CD4-positive, alpha-beta T cell (primary cell): ENCODE measurements at regions not wholly inside any gene's neighbourhood (a gene's known extent, or its start where the extent isn't known, plus 50 kb on each side); places are given as distances from the start of the nearest gene placed in this dataset.

ENCODE experiments used
- ATAC-seq: fragments of 200-7000 bp; cut with Tn5 transposase; one replicate; pipeline ENCODE4 v1.10.0; 2022; ENCODE audit warnings: mild to moderate bottlenecking; ENCODE audit not compliant: poor library complexity
- CTCF ChIA-PET: fragments of 350-600 bp; sonication (Branson Sonifier 250); formaldehyde crosslinking; loops from one replicate; lab custom pipeline; 2021; ENCODE audit warnings: antibody characterized with exemption, inconsistent platforms; lab: Charles Lee
- POLR2A ChIA-PET: fragments of 350-600 bp; sonication (Branson Sonifier 250); formaldehyde crosslinking; loops from one replicate; lab custom pipeline; 2021; ENCODE audit warnings: antibody characterized with exemption, inconsistent platforms; lab: Charles Lee
- DNase-seq, 14 experiments: peaks; one replicate each; pipeline ENCODE4 v3.0.0-alpha.2; 2013 to 2020; ENCODE audit warnings: mixed read lengths in 2 of 14
- H3K27ac ChIP-seq, 2 donors: one replicate each; pipeline versions ENCODE4 v1.5.1 to v1.7.0; 2013; ENCODE audit warnings: low read length in 2 of 2, low read depth in 1 of 2, mild to moderate bottlenecking in 1 of 2
- H3K27me3 ChIP-seq, 2 experiments: 1 replicate in 1 of 2; 2 replicates in 1 of 2; pipeline versions ENCODE4 v1.6.1 to v1.7.0; 2013; ENCODE audit warnings: low read length in 2 of 2, control low read depth in 1 of 2, mild to moderate bottlenecking in 1 of 2, moderate library complexity in 1 of 2; ENCODE audit not compliant: insufficient read depth in 2 of 2, control insufficient read depth in 1 of 2
- H3K36me3 ChIP-seq: one replicate; pipeline ENCODE4 v1.6.1; 2013; ENCODE audit warnings: low read length, control low read depth; ENCODE audit not compliant: insufficient read depth
- H3K4me1 ChIP-seq: one replicate; pipeline ENCODE4 v1.6.1; 2013; ENCODE audit warnings: low read length, control low read depth; ENCODE audit not compliant: insufficient read depth
- H3K4me3 ChIP-seq: one replicate; pipeline ENCODE4 v1.5.1; 2013; ENCODE audit warnings: mild to moderate bottlenecking, low read length, moderate library complexity
- H3K9me3 ChIP-seq, 2 experiments: 1 replicate in 1 of 2; 2 replicates in 1 of 2; pipeline versions ENCODE4 v1.6.1 to v1.7.0; 2013; ENCODE audit warnings: low read length in 2 of 2, mild to moderate bottlenecking in 2 of 2, control low read depth in 1 of 2, moderate library complexity in 1 of 2; ENCODE audit not compliant: control insufficient read depth in 1 of 2, insufficient read depth in 1 of 2
- H3K27ac Mint-ChIP-seq: one replicate; pipeline ENCODE4 v1.8.0; 2020; ENCODE audit warnings: mixed read lengths
- H3K27me3 Mint-ChIP-seq: one replicate; pipeline ENCODE4 v1.8.0; 2021; ENCODE audit warnings: mixed read lengths
- H3K36me3 Mint-ChIP-seq: one replicate; pipeline ENCODE4 v1.8.0; 2021; ENCODE audit warnings: low read depth, mixed read lengths
- H3K4me1 Mint-ChIP-seq: one replicate; pipeline ENCODE4 v1.8.0; 2021; ENCODE audit warnings: low read depth, mixed read lengths
- H3K4me3 Mint-ChIP-seq: one replicate; pipeline ENCODE4 v1.8.0; 2020; ENCODE audit warnings: mild to moderate bottlenecking, mixed read lengths
- H3K9me3 Mint-ChIP-seq: one replicate; pipeline ENCODE4 v1.8.0; 2020; ENCODE audit warnings: mixed read lengths
- intact Hi-C, 2 experiments: fragments of 100-400 bp; cut with DNase I in 1 of 2; cut with micrococcal nuclease in 1 of 2; formaldehyde crosslinking; loops; one replicate each; pipeline versions ENCODE4 v1.15.1 to v1.9.0; 2023 to 2025; cut with DNase I, micrococcal nuclease
- TF ChIP-seq, protein P1 (sequence below): fragments of 200-600 bp; IDR thresholded peaks from one replicate; pipeline ENCODE4 v1.8.0; 2022; ENCODE audit warnings: antibody characterized with exemption, mild to moderate bottlenecking

DNA sequence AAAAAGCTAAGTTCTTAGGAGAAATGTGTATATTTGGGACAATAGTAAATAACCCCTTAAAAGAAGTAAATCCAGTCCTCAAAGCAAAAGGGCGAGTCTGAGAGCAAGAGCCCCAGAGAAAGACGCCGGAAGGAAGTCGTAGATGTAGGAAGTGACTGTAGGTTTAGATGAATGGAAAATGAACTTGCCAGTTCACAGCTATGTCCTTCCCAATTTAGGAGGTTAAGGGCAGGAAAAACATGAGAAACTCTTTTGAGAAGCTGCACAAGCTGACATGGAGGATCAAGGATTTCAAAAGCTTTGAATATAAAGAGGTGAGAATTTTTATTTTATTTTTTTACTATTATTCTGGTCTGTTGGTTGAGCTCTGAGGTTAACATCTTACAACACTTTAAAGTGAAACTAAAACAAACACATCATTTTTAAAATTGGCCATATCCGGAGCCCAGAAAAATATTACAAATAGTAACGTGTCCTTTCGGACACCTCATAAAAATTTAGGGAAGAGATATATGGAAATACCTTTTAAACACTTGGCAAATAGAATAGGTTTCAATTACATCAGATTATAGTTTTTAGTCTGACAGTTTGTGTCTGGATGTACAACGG, 1178.6 kb downstream of the MRPL39 start:
- no peaks in the 10 kb centered on the region for H3K27me3 ChIP-seq
- H3K36me3 ChIP-seq = no peaks in the 10 kb centered on the region
- peak overlapping the region; percentile 49 for H3K4me3 ChIP-seq
- H3K27ac Mint-ChIP-seq = peak overlapping the region; percentile 12
- H3K9me3 ChIP-seq = no peaks in the 10 kb centered on the region
- H3K9me3 Mint-ChIP-seq = no peaks in the 10 kb centered on the region
- H3K4me1 Mint-ChIP-seq = peaks cover 11% of the 10 kb centered on the region
- H3K4me3 Mint-ChIP-seq = peak overlapping the region; percentile 88
- POLR2A ChIA-PET = no interaction called here
- intact Hi-C loops = no loop called here
- DNase-seq (peak in 4 of 14 experiments; percentile 6 to 50 (median 34)), ATAC-seq (peak; percentile 41)
- CTCF ChIA-PET = no interaction called here
- TF ChIP-seq, protein P1, sequence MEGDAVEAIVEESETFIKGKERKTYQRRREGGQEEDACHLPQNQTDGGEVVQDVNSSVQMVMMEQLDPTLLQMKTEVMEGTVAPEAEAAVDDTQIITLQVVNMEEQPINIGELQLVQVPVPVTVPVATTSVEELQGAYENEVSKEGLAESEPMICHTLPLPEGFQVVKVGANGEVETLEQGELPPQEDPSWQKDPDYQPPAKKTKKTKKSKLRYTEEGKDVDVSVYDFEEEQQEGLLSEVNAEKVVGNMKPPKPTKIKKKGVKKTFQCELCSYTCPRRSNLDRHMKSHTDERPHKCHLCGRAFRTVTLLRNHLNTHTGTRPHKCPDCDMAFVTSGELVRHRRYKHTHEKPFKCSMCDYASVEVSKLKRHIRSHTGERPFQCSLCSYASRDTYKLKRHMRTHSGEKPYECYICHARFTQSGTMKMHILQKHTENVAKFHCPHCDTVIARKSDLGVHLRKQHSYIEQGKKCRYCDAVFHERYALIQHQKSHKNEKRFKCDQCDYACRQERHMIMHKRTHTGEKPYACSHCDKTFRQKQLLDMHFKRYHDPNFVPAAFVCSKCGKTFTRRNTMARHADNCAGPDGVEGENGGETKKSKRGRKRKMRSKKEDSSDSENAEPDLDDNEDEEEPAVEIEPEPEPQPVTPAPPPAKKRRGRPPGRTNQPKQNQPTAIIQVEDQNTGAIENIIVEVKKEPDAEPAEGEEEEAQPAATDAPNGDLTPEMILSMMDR = no peak
- H3K27me3 Mint-ChIP-seq = no peaks in the 10 kb centered on the region
- H3K4me1 ChIP-seq = no peaks in the 10 kb centered on the region
- no peaks in the 10 kb centered on the region for H3K36me3 Mint-ChIP-seq
- no peak overlapping the region for H3K27ac ChIP-seq

DNA sequence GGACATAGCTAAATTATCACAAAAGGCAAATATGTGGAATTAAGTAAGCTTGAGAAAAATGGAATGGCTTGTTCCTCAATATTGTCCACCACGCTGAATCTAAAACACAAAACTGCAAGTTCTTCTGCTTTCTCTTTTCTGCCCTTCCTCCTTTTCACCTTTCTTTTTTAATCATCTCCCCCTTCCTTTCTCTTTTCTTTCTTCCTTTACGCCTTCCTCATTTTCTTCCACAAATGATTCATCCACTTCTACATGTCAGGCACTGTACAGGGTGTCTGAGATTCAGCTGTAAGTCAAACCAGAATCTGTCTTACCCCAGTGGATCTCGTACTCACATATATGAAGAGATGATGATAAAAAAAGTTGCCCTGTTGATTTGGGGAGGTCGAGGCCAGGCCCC, 1182.5 kb downstream of the MRPL39 start:
- Histone ChIP-seq H3K27me3 (no peaks in the 10 kb centered on the region), H3K36me3 (no peaks in the 10 kb centered on the region), H3K4me1 (no peaks in the 10 kb centered on the region), H3K27ac (no peak overlapping the region), H3K4me3 (no peak overlapping the region), H3K9me3 (peaks cover 0 to 5% of the 10 kb centered on the region in 2 experiments)
- ATAC-seq (no peak), DNase-seq (no peak)
- Mint-ChIP-seq H3K27ac (no peak overlapping the region), H3K9me3 (no peaks in the 10 kb centered on the region), H3K4me3 (no peak overlapping the region), H3K4me1 (peaks cover 4% of the 10 kb centered on the region), H3K36me3 (no peaks in the 10 kb centered on the region), H3K27me3 (no peaks in the 10 kb centered on the region)
- TF ChIP-seq, protein P1 = no peak
- CTCF ChIA-PET = no interaction called here
- POLR2A ChIA-PET = no interaction called here
- intact Hi-C loops = no loop called here

DNA sequence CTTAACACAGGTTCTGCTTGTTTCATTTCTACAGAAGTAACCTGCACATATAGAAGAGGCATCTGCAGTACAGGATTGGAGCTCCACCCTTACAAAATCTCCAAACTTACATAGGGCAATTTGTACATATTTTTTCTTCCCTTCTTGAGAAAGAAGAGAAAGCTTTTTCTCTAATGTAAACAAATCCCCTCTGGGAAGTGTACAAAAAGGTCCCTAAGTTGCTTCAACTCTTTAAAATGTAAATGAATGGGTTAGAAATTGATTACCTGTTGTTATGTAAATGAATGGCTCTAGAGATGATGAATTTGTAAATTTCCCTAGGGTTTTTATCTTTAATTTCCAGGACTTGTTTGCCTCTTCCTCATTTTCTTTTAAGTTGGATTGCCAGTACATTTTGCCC, 1183.7 kb downstream of the MRPL39 start:
- H3K9me3 ChIP-seq = peaks cover 6 to 12% of the 10 kb centered on the region in 2 experiments
- no peak for DNase-seq
- no peaks in the 10 kb centered on the region for H3K36me3 ChIP-seq
- no peak overlapping the region for H3K27ac ChIP-seq
- no peaks in the 10 kb centered on the region for H3K4me1 ChIP-seq
- H3K4me3 Mint-ChIP-seq = no peak overlapping the region
- ChIA-PET CTCF (no interaction called here), POLR2A (no interaction called here)
- intact Hi-C loops = no loop called here
- no peaks in the 10 kb centered on the region for H3K36me3 Mint-ChIP-seq
- H3K4me3 ChIP-seq = no peak overlapping the region
- H3K9me3 Mint-ChIP-seq = no peaks in the 10 kb centered on the region
- no peaks in the 10 kb centered on the region for H3K4me1 Mint-ChIP-seq
- ATAC-seq = no peak
- H3K27ac Mint-ChIP-seq = no peak overlapping the region
- TF ChIP-seq, protein P1 = no peak
- H3K27me3 Mint-ChIP-seq = no peaks in the 10 kb centered on the region
- no peaks in the 10 kb centered on the region for H3K27me3 ChIP-seq
